H9 (cell line): ENCODE measurements at regions not wholly inside any gene's neighbourhood (a gene's known extent, or its start where the extent isn't known, plus 50 kb on each side); places are given as distances from the start of the nearest gene placed in this dataset.
"Not testable (repeated sequence)": the region's sequence is repeated elsewhere in the genome, so short reads cannot be mapped to it uniquely, and the experiment has no call there.

Experiments
- DNase-seq: peaks from one replicate; pipeline ENCODE4 v3.0.0-alpha.2; 2017
- H2AFZ ChIP-seq: one replicate; pipeline ENCODE4 v1.6.1; 2013; ENCODE audit warnings: mild to moderate bottlenecking, low read length, control low read depth, moderate library complexity
- H2AK5ac ChIP-seq: 2 replicates; pipeline ENCODE4 v1.6.1; 2013; ENCODE audit warnings: low read length, control low read depth, mixed read lengths; ENCODE audit not compliant: insufficient read length
- H2BK120ac ChIP-seq: one replicate; pipeline ENCODE4 v1.6.1; 2013; ENCODE audit warnings: low read depth, mild to moderate bottlenecking, low read length, control low read depth, inconsistent platforms; ENCODE audit not compliant: poor library complexity, severe bottlenecking
- H2BK12ac ChIP-seq: 2 replicates; pipeline ENCODE4 v1.6.1; 2013; ENCODE audit warnings: low read length, control low read depth, mixed read lengths, low read depth; ENCODE audit not compliant: insufficient read length
- H2BK15ac ChIP-seq: 2 replicates; pipeline ENCODE4 v1.6.1; 2013; ENCODE audit warnings: low read depth, low read length, control low read depth
- H2BK20ac ChIP-seq: one replicate; pipeline ENCODE4 v1.6.1; 2013; ENCODE audit warnings: low read depth, mild to moderate bottlenecking, low read length, control low read depth, inconsistent platforms; ENCODE audit not compliant: poor library complexity, severe bottlenecking
- H2BK5ac ChIP-seq: 2 replicates; pipeline ENCODE4 v1.6.1; 2013; ENCODE audit warnings: low read length, control low read depth, mixed read lengths; ENCODE audit not compliant: insufficient read length
- H3K14ac ChIP-seq: 2 replicates; pipeline ENCODE4 v1.6.1; 2013; ENCODE audit warnings: low read length, control low read depth; ENCODE audit not compliant: insufficient read depth
- H3K18ac ChIP-seq: 2 replicates; pipeline ENCODE4 v1.6.1; 2013; ENCODE audit warnings: low read depth, mild to moderate bottlenecking, mixed read lengths, low read length, control low read depth; ENCODE audit not compliant: insufficient read length
- H3K23ac ChIP-seq: 2 replicates; pipeline ENCODE4 v1.6.1; 2013; ENCODE audit warnings: low read length, control low read depth, mixed read lengths, low read depth; ENCODE audit not compliant: insufficient read length
- H3K23me2 ChIP-seq: 2 replicates; pipeline ENCODE4 v1.6.1; 2013; ENCODE audit warnings: low read depth, mild to moderate bottlenecking, mixed read lengths, low read length, control low read depth; ENCODE audit not compliant: insufficient read length, poor library complexity, severe bottlenecking
- H3K27ac ChIP-seq: 2 replicates; pipeline ENCODE4 v1.5.1; 2013; ENCODE audit warnings: low read length, control low read depth, mixed read lengths, low read depth; ENCODE audit not compliant: insufficient read length
- H3K27me3 ChIP-seq: 2 replicates; pipeline ENCODE4 v1.6.1; 2013; ENCODE audit warnings: low read length, control low read depth, inconsistent platforms; ENCODE audit not compliant: insufficient read depth
- H3K4ac ChIP-seq: 2 replicates; pipeline ENCODE4 v1.6.1; 2013; ENCODE audit warnings: low read depth, mild to moderate bottlenecking, control low read depth, inconsistent platforms, low read length, moderate library complexity
- H3K4me1 ChIP-seq: 2 replicates; pipeline ENCODE4 v1.6.1; 2013; ENCODE audit warnings: low read length, control low read depth, inconsistent platforms; ENCODE audit not compliant: insufficient read depth
- H3K4me2 ChIP-seq: 2 replicates; pipeline ENCODE4 v1.6.1; 2013; ENCODE audit warnings: low read length, control low read depth, mixed read lengths; ENCODE audit not compliant: insufficient read length, insufficient read depth
- H3K56ac ChIP-seq: 2 replicates; pipeline ENCODE4 v1.6.1; 2013; ENCODE audit warnings: low read depth, mild to moderate bottlenecking, mixed read lengths, low read length, control low read depth; ENCODE audit not compliant: insufficient read length
- H3K79me1 ChIP-seq: 2 replicates; pipeline ENCODE4 v1.6.1; 2013; ENCODE audit warnings: low read depth, mild to moderate bottlenecking, moderate library complexity, low read length, control low read depth, inconsistent platforms; ENCODE audit not compliant: insufficient read depth, poor library complexity, severe bottlenecking
- H3K79me2 ChIP-seq: 2 replicates; pipeline ENCODE4 v1.6.1; 2013; ENCODE audit warnings: low read length, control low read depth, inconsistent platforms; ENCODE audit not compliant: insufficient read depth
- H3K9ac ChIP-seq: 2 replicates; pipeline ENCODE4 v1.6.1; 2013; ENCODE audit warnings: low read length, control low read depth, mixed read lengths; ENCODE audit not compliant: insufficient read length; ENCODE audit errors: extremely low read depth
- H3K9me3 ChIP-seq: one replicate; pipeline ENCODE4 v1.6.1; 2013; ENCODE audit warnings: low read depth, low read length, inconsistent platforms; ENCODE audit not compliant: control insufficient read depth
- H3T11ph ChIP-seq: one replicate; pipeline ENCODE4 v1.6.1; 2013; ENCODE audit warnings: mild to moderate bottlenecking, low read length, control low read depth, inconsistent platforms
- H4K20me1 ChIP-seq: one replicate; pipeline ENCODE4 v1.6.1; 2013; ENCODE audit not compliant: control insufficient read depth, insufficient read length, insufficient read depth
- H4K5ac ChIP-seq: 2 replicates; pipeline ENCODE4 v1.6.1; 2013; ENCODE audit warnings: low read depth, mild to moderate bottlenecking, mixed read lengths, low read length, control low read depth; ENCODE audit not compliant: insufficient read length
- H4K8ac ChIP-seq: replicated peaks from 2 replicates; pipeline ENCODE4 v1.6.1; 2013; ENCODE audit warnings: low read length, control low read depth, mixed read lengths, low read depth; ENCODE audit not compliant: insufficient read length
- H4K91ac ChIP-seq: 2 replicates; pipeline ENCODE4 v1.6.1; 2013; ENCODE audit warnings: low read depth, mild to moderate bottlenecking, moderate library complexity, mixed read lengths, low read length, control low read depth; ENCODE audit not compliant: insufficient read length
- H3K27ac Mint-ChIP-seq, 3 experiments: 2 replicates in 2 of 3; 3 replicates in 1 of 3; pipeline ENCODE4 v1.8.0; 2020 to 2021; ENCODE audit warnings: mixed read lengths in 3 of 3, mild to moderate bottlenecking in 1 of 3, moderate library complexity in 1 of 3
- H3K27me3 Mint-ChIP-seq: 2 replicates; pipeline ENCODE4 v1.8.0; 2021; ENCODE audit warnings: low read depth, mild to moderate bottlenecking, moderate library complexity, mixed read lengths
- H3K36me3 Mint-ChIP-seq, 3 experiments: 2 replicates in 2 of 3; 3 replicates in 1 of 3; pipeline ENCODE4 v1.8.0; 2020 to 2021; ENCODE audit warnings: low read depth in 3 of 3, mixed read lengths in 3 of 3; ENCODE audit not compliant: insufficient read depth in 1 of 3
- H3K4me1 Mint-ChIP-seq, 2 experiments: 2 replicates each; pipeline ENCODE4 v1.8.0; 2020; ENCODE audit warnings: mixed read lengths in 2 of 2
- H3K4me3 Mint-ChIP-seq, 2 experiments: 2 replicates in 1 of 2; 3 replicates in 1 of 2; pipeline ENCODE4 v1.8.0; 2020 to 2021; ENCODE audit warnings: mild to moderate bottlenecking in 2 of 2, mixed read lengths in 2 of 2, moderate library complexity in 1 of 2
- H3K9me3 Mint-ChIP-seq, 2 experiments: 2 replicates in 1 of 2; 3 replicates in 1 of 2; pipeline ENCODE4 v1.8.0; 2020; ENCODE audit warnings: mild to moderate bottlenecking in 2 of 2, mixed read lengths in 2 of 2, moderate library complexity in 1 of 2
- WGBS: extraction: QIAGEN DNeasy Blood & Tissue Kit; methylation state at CpG from one replicate; pipeline ENCODE4 v1.1.7; 2013; ENCODE audit warnings: missing lambda C conversion rate, low lambda C conversion rate, mixed read lengths; ENCODE audit not compliant: insufficient read length; ENCODE audit errors: extremely low coverage; 5-methylcytosine and 5-hydroxymethylcytosine counted together
- TF ChIP-seq, protein P1 (sequence below): fragments of 200-600 bp; sonication (generic); conservative IDR thresholded peaks from 3 replicates; pipeline ENCODE4 v1.8.0; 2021; ENCODE audit warnings: antibody characterized with exemption, mild to moderate bottlenecking

DNA sequence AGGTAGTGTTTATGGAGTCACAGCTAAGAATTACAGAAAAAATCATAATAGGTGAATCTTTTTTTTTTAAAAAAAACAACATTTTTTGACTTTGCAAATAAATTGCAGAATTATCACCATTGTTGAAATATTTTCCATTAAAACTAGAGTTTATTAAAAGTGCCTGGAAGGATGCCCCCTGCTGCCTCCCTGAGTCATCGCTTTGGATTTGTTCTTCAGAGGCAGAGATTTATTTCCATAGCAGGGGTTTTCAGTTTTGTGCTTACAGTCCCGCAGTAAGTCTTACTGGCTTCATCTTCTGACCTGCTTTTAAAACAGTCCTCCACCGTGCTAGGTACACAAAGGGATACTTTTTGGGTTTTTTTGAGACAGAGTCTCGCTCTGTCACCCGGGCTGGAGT lies 244.9 kb upstream of the PLGLB2 start:
- H3K27ac ChIP-seq, H3K4me2 ChIP-seq, H3K4me1 ChIP-seq, H3K4ac ChIP-seq, H3K14ac ChIP-seq, H3K27ac Mint-ChIP-seq, H2BK120ac ChIP-seq, H3K18ac ChIP-seq, H3T11ph ChIP-seq, H2AFZ ChIP-seq, H2AK5ac ChIP-seq, H3K9me3 ChIP-seq, H3K79me2 ChIP-seq, H3K79me1 ChIP-seq, H4K20me1 ChIP-seq, H3K23me2 ChIP-seq, H3K9me3 Mint-ChIP-seq, H4K91ac ChIP-seq, H2BK12ac ChIP-seq, H3K36me3 Mint-ChIP-seq, H4K5ac ChIP-seq, H3K23ac ChIP-seq, DNase-seq, H3K4me3 Mint-ChIP-seq, H3K27me3 ChIP-seq, H3K27me3 Mint-ChIP-seq, H4K8ac ChIP-seq, H3K56ac ChIP-seq, H2BK15ac ChIP-seq, H3K9ac ChIP-seq, H2BK5ac ChIP-seq, H2BK20ac ChIP-seq: not testable (repeated sequence)
- H3K4me1 Mint-ChIP-seq = peaks cover 9 to 11% of the 10 kb centered on the region in 2 experiments
- TF ChIP-seq, protein P1, sequence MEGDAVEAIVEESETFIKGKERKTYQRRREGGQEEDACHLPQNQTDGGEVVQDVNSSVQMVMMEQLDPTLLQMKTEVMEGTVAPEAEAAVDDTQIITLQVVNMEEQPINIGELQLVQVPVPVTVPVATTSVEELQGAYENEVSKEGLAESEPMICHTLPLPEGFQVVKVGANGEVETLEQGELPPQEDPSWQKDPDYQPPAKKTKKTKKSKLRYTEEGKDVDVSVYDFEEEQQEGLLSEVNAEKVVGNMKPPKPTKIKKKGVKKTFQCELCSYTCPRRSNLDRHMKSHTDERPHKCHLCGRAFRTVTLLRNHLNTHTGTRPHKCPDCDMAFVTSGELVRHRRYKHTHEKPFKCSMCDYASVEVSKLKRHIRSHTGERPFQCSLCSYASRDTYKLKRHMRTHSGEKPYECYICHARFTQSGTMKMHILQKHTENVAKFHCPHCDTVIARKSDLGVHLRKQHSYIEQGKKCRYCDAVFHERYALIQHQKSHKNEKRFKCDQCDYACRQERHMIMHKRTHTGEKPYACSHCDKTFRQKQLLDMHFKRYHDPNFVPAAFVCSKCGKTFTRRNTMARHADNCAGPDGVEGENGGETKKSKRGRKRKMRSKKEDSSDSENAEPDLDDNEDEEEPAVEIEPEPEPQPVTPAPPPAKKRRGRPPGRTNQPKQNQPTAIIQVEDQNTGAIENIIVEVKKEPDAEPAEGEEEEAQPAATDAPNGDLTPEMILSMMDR = peak; percentile 42; the same call in 2 of the 3 replicates
- WGBS = no CpG with 5 or more reads among the region's 5 CpGs

DNA sequence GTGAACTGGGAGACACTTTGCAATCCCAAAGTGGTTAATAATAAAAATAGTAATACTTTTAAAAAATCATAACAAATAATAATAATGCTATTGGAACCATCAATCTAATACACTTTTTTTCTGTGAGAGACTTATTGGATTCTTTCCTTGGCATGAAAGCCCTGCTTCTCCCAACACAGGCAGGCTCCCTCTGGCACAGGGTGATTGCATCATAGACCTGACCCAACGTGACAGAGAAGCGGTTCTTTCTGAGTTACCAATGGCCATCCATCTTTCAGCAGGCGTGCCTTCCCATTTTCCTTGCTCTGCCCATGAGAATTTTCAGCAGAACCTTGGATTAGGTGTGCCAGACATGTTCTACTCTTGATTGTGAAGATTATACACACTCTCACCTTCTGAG lies 242.6 kb upstream of the PLGLB2 start:
- H2BK15ac ChIP-seq, H3K27ac Mint-ChIP-seq, H3K27me3 ChIP-seq, H2AFZ ChIP-seq, H4K20me1 ChIP-seq, H3K56ac ChIP-seq, H4K8ac ChIP-seq, H3K4me1 ChIP-seq, H3K4me1 Mint-ChIP-seq, H2AK5ac ChIP-seq, H3K4ac ChIP-seq, H3K27ac ChIP-seq, H3K4me3 Mint-ChIP-seq, H3K9me3 ChIP-seq, H4K5ac ChIP-seq, H3K36me3 Mint-ChIP-seq, H2BK20ac ChIP-seq, H3K23me2 ChIP-seq, H3K14ac ChIP-seq, H3K4me2 ChIP-seq, H3K79me1 ChIP-seq, H2BK120ac ChIP-seq, H4K91ac ChIP-seq, H2BK5ac ChIP-seq, DNase-seq, H3K27me3 Mint-ChIP-seq, H3K79me2 ChIP-seq, H3K9ac ChIP-seq, H3K9me3 Mint-ChIP-seq, H3T11ph ChIP-seq, H2BK12ac ChIP-seq, H3K23ac ChIP-seq, H3K18ac ChIP-seq: not testable (repeated sequence)
- WGBS = no CpG with 5 or more reads among the region's 3 CpGs
